OCI-LY3 (cell line): ENCODE measurements at regions not wholly inside any gene's neighbourhood (a gene's known extent, or its start where the extent isn't known, plus 50 kb on each side); places are given as distances from the start of the nearest gene placed in this dataset.

Experiments
- CTCF ChIP-seq: fragments of 200-600, 300-600 bp; sonication (generic); IDR thresholded peaks from 2 replicates; pipeline ENCODE4 v1.5.1; 2014; ENCODE audit warnings: antibody characterized with exemption, low read length, low read depth
- EZH2phosphoT487 ChIP-seq: fragments of 200-600 bp; shearing (Covaris generic); IDR thresholded peaks from 2 replicates; pipeline ENCODE4 v1.6.1; 2018; ENCODE audit warnings: antibody characterized with exemption, mixed run types, low read depth

GRCh38 chr13:109451726-109452125 lies 334.7 kb downstream of the IRS2 start:
- TF ChIP-seq CTCF (no peak), EZH2phosphoT487 (no peak)
